ENCODE measurements at regions not wholly inside any gene's neighbourhood (a gene's known extent, or its start where the extent isn't known, plus 50 kb on each side); places are given as distances from the start of the nearest gene placed in this dataset.
"Not testable (repeated sequence)": the region's sequence is repeated elsewhere in the genome, so short reads cannot be mapped to it uniquely, and the experiment has no call there.

- DNase-seq: not testable (repeated sequence)
Observed at GRCh38 chr14:86775896-86776295, 1217.1 kb downstream of the GALC start.

- no peak for DNase-seq
Observed at GRCh38 chr14:86774916-86775315, 1218.1 kb downstream of the GALC start.

GRCh38 chr14:86772075-86772474, 1220.9 kb downstream of the GALC start:
- no peak for DNase-seq

- DNase-seq: no peak
Observed at GRCh38 chr14:86770186-86770585, 1222.8 kb downstream of the GALC start.

GRCh38 chr14:86766469-86766868, 1226.5 kb downstream of the GALC start:
- DNase-seq: no peak

- no peak for DNase-seq
Observed at GRCh38 chr14:86761611-86762010, 1231.4 kb downstream of the GALC start.

- no peak for DNase-seq
Observed at GRCh38 chr14:86756521-86757190, 1226.7 kb downstream of the FLRT2 start.

GRCh38 chr14:86750488-86750887, 1220.5 kb downstream of the FLRT2 start:
- DNase-seq: not testable (repeated sequence)

GRCh38 chr14:86739761-86740160, 1209.8 kb downstream of the FLRT2 start:
- no peak for DNase-seq

- not testable (repeated sequence) for DNase-seq
Observed at GRCh38 chr14:86731427-86731826, 1201.5 kb downstream of the FLRT2 start.

- DNase-seq: no peak
Observed at GRCh38 chr14:86723254-86723624, 1193.3 kb downstream of the FLRT2 start.

- no peak for DNase-seq
Observed at GRCh38 chr14:86722612-86723253, 1192.8 kb downstream of the FLRT2 start.

- DNase-seq: no peak
Observed at GRCh38 chr14:86714575-86714974, 1184.6 kb downstream of the FLRT2 start.

GRCh38 chr14:86714153-86714552, 1184.2 kb downstream of the FLRT2 start:
- DNase-seq: no peak

GRCh38 chr14:86712727-86713126, 1182.8 kb downstream of the FLRT2 start:
- no peak for DNase-seq

GRCh38 chr14:86712176-86712575, 1182.2 kb downstream of the FLRT2 start:
- DNase-seq: no peak

- no peak for DNase-seq
Observed at GRCh38 chr14:86708846-86709339, 1178.9 kb downstream of the FLRT2 start.

GRCh38 chr14:86707071-86707470, 1177.1 kb downstream of the FLRT2 start:
- DNase-seq: no peak

GRCh38 chr14:86683561-86683960, 1153.6 kb downstream of the FLRT2 start:
- DNase-seq: no peak

- no peak for DNase-seq
Observed at GRCh38 chr14:86675059-86675458, 1145.1 kb downstream of the FLRT2 start.

- DNase-seq: no peak
Observed at GRCh38 chr14:86673523-86673969, 1143.6 kb downstream of the FLRT2 start.

GRCh38 chr14:86672080-86672479, 1142.1 kb downstream of the FLRT2 start:
- DNase-seq: no peak

- DNase-seq: no peak
Observed at GRCh38 chr14:86665975-86666374, 1136.0 kb downstream of the FLRT2 start.

- no peak for DNase-seq
Observed at GRCh38 chr14:86662334-86662733, 1132.4 kb downstream of the FLRT2 start.

All from NK-92 treated with Interleukin-12 subunit alpha and Interleukin-12 subunit beta, amount 100 ng/mL, for 24 hours (cell line).